ENCODE measurements at regions not wholly inside any gene's neighbourhood (a gene's known extent, or its start where the extent isn't known, plus 50 kb on each side); places are given as distances from the start of the nearest gene placed in this dataset.

GRCh38 chr2:173419506-173419905 lies 64.8 kb downstream of the CDCA7 start:
- no peaks in the 10 kb centered on the region for H3K27me3 ChIP-seq (ENCODE audit: insufficient read depth, low read depth, low read length)
- H3K9me2 ChIP-seq (ENCODE audit: insufficient read depth, low read length), result no peaks in the 10 kb centered on the region
- no peaks in the 10 kb centered on the region for H3K79me2 ChIP-seq (replicated peaks; ENCODE audit: insufficient read depth, low read length)
- no peaks in the 10 kb centered on the region for H3K36me3 ChIP-seq (ENCODE audit: insufficient read depth, low read length)
- H3K9me3 ChIP-seq (ENCODE audit: low read length), result no peaks in the 10 kb centered on the region
- no peaks in the 10 kb centered on the region for H3F3A ChIP-seq (ENCODE audit: insufficient read depth, low read length, poor library complexity, severe bottlenecking)
- H2AFZ ChIP-seq (ENCODE audit: low read depth, low read length), result no peak overlapping the region
- H3K27ac ChIP-seq (ENCODE audit: low read length), result no peak overlapping the region
- H3K4me3 ChIP-seq (ENCODE audit: low read length), result no peak overlapping the region
- no peak overlapping the region for H3K4me2 ChIP-seq (ENCODE audit: low read length)
- no peak for TF ChIP-seq EZH2 (IDR thresholded peaks at IDR 0.05; ENCODE audit: borderline replicate concordance, insufficient read depth, low read length, poor library complexity, severe bottlenecking)
- no peak for TF ChIP-seq POLR2AphosphoS5 (IDR thresholded peaks at IDR 0.05)
- TF ChIP-seq SMC3 (conservative IDR thresholded peaks at IDR 0.05; ENCODE audit: poor library complexity), result no peak
- TF ChIP-seq MXI1 (conservative IDR thresholded peaks at IDR 0.05; ENCODE audit: poor library complexity, severe bottlenecking), result no peak
- TF ChIP-seq EP300 (conservative IDR thresholded peaks at IDR 0.05; ENCODE audit: poor library complexity, severe bottlenecking), result no peak
- TF ChIP-seq REST (IDR thresholded peaks at IDR 0.05; ENCODE audit: borderline replicate concordance), result no peak
- TF ChIP-seq RAD21 (conservative IDR thresholded peaks at IDR 0.05), result no peak
- no peak for TF ChIP-seq TAF1 (IDR thresholded peaks at IDR 0.05; ENCODE audit: low read depth)
- TF ChIP-seq CTCF (IDR thresholded peaks at IDR 0.05; ENCODE audit: poor library complexity, severe bottlenecking), result no peak
- no peaks in the 10 kb centered on the region for H4K20me1 ChIP-seq (ENCODE audit: insufficient read depth)
- H3K9ac ChIP-seq (ENCODE audit: low read length), result no peak overlapping the region

- Histone ChIP-seq H4K20me1 (ENCODE audit: insufficient read depth) (no peaks in the 10 kb centered on the region), H3K27me3 (ENCODE audit: insufficient read depth, low read depth, low read length) (no peaks in the 10 kb centered on the region), H3K36me3 (ENCODE audit: insufficient read depth, low read length) (no peaks in the 10 kb centered on the region), H3K79me2 (replicated peaks; ENCODE audit: insufficient read depth, low read length) (no peaks in the 10 kb centered on the region), H3K4me3 (ENCODE audit: low read length) (no peak overlapping the region), H2AFZ (ENCODE audit: low read depth, low read length) (no peak overlapping the region), H3F3A (ENCODE audit: insufficient read depth, low read length, poor library complexity, severe bottlenecking) (no peaks in the 10 kb centered on the region), H3K9me2 (ENCODE audit: insufficient read depth, low read length) (no peaks in the 10 kb centered on the region), H3K9ac (ENCODE audit: low read length) (no peak overlapping the region), H3K27ac (ENCODE audit: low read length) (no peak overlapping the region), H3K9me3 (ENCODE audit: low read length) (no peaks in the 10 kb centered on the region), H3K4me2 (ENCODE audit: low read length) (no peak overlapping the region)
- TF ChIP-seq SMC3 (conservative IDR thresholded peaks at IDR 0.05; ENCODE audit: poor library complexity) (no peak), TAF1 (IDR thresholded peaks at IDR 0.05; ENCODE audit: low read depth) (no peak), POLR2AphosphoS5 (IDR thresholded peaks at IDR 0.05) (no peak), EP300 (conservative IDR thresholded peaks at IDR 0.05; ENCODE audit: poor library complexity, severe bottlenecking) (no peak), EZH2 (IDR thresholded peaks at IDR 0.05; ENCODE audit: borderline replicate concordance, insufficient read depth, low read length, poor library complexity, severe bottlenecking) (no peak), MXI1 (conservative IDR thresholded peaks at IDR 0.05; ENCODE audit: poor library complexity, severe bottlenecking) (no peak), CTCF (IDR thresholded peaks at IDR 0.05; ENCODE audit: poor library complexity, severe bottlenecking) (no peak)
Observed at GRCh38 chr2:173424886-173425285, 70.2 kb downstream of the CDCA7 start.

Measured in neural cell (in vitro differentiated cells).